HL-60 (cell line): ENCODE measurements at regions not wholly inside any gene's neighbourhood (a gene's known extent, or its start where the extent isn't known, plus 50 kb on each side); places are given as distances from the start of the nearest gene placed in this dataset.

Experiments used
- DNase-seq, 2 experiments: peaks; one replicate each; pipeline ENCODE4 v3.0.0-alpha.2; 2010 to 2020; ENCODE audit warnings: low read depth in 1 of 2, low spot score in 1 of 2
- H3K27ac ChIP-seq: fragments of 250-450 bp; sonication (Bioruptor Pico); replicated peaks from 2 replicates; pipeline ENCODE4 v1.5.1; 2020; ENCODE audit warnings: mild to moderate bottlenecking, moderate library complexity
- H3K27me3 ChIP-seq: fragments of 250-450 bp; sonication (Bioruptor Pico); 2 replicates; pipeline ENCODE4 v1.5.1; 2021; ENCODE audit warnings: mild to moderate bottlenecking, moderate library complexity; ENCODE audit not compliant: insufficient read depth, poor library complexity, severe bottlenecking
- H3K4me3 ChIP-seq: replicated peaks from 2 replicates; pipeline ENCODE4 v1.5.1; 2011; ENCODE audit warnings: mild to moderate bottlenecking, control low read depth, low read length; ENCODE audit not compliant: insufficient read depth
- GABPA ChIP-seq: IDR thresholded peaks from 2 replicates; pipeline ENCODE4 v1.6.1; 2012; ENCODE audit warnings: low read depth
- POLR2AphosphoS5 ChIP-seq: IDR thresholded peaks from 2 replicates; pipeline ENCODE4 v1.6.1; 2012; ENCODE audit warnings: low read depth
- SPI1 ChIP-seq: IDR thresholded peaks from 2 replicates; pipeline ENCODE4 v1.6.1; 2012; ENCODE audit warnings: low read depth, mild to moderate bottlenecking, borderline replicate concordance
- TF ChIP-seq, protein P1 (sequence below): IDR thresholded peaks from one replicate; pipeline ENCODE4 v1.5.1; 2011; ENCODE audit warnings: low read length, control low read depth, inconsistent platforms; ENCODE audit not compliant: insufficient read depth
- TF ChIP-seq, protein P2 (sequence below): IDR thresholded peaks from 2 replicates; pipeline ENCODE4 v1.6.1; 2012; ENCODE audit warnings: low read depth; ENCODE audit not compliant: insufficient replicate concordance

DNA sequence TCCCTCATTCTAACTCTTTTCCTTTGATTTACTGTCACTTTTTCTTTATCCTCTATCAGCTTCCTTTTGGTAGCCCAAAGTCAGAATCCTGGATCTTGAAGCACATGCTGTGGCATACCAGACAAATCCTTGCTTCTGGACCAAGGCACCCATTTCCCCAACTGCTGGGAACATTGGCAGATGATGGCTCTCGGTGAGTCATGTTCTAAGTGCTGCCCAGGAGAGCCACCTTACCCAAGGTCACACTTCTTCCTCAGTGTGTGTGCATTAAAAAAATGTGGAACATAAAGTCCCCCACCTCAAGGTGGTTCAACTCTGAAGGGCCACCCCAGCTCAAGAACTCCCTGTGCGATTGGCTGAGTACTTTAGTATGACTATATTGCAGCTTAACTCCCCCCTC, 141.4 kb upstream of the PUM3 start:
- DNase-seq, result no peak
- Histone ChIP-seq H3K4me3 (no peak overlapping the region), H3K27me3 (no peaks in the 10 kb centered on the region), H3K27ac (no peak overlapping the region)
- no peak for TF ChIP-seq POLR2AphosphoS5
- no peak for TF ChIP-seq SPI1
- TF ChIP-seq, protein P1, sequence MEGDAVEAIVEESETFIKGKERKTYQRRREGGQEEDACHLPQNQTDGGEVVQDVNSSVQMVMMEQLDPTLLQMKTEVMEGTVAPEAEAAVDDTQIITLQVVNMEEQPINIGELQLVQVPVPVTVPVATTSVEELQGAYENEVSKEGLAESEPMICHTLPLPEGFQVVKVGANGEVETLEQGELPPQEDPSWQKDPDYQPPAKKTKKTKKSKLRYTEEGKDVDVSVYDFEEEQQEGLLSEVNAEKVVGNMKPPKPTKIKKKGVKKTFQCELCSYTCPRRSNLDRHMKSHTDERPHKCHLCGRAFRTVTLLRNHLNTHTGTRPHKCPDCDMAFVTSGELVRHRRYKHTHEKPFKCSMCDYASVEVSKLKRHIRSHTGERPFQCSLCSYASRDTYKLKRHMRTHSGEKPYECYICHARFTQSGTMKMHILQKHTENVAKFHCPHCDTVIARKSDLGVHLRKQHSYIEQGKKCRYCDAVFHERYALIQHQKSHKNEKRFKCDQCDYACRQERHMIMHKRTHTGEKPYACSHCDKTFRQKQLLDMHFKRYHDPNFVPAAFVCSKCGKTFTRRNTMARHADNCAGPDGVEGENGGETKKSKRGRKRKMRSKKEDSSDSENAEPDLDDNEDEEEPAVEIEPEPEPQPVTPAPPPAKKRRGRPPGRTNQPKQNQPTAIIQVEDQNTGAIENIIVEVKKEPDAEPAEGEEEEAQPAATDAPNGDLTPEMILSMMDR, result no peak
- TF ChIP-seq GABPA, result no peak
- TF ChIP-seq, protein P2, sequence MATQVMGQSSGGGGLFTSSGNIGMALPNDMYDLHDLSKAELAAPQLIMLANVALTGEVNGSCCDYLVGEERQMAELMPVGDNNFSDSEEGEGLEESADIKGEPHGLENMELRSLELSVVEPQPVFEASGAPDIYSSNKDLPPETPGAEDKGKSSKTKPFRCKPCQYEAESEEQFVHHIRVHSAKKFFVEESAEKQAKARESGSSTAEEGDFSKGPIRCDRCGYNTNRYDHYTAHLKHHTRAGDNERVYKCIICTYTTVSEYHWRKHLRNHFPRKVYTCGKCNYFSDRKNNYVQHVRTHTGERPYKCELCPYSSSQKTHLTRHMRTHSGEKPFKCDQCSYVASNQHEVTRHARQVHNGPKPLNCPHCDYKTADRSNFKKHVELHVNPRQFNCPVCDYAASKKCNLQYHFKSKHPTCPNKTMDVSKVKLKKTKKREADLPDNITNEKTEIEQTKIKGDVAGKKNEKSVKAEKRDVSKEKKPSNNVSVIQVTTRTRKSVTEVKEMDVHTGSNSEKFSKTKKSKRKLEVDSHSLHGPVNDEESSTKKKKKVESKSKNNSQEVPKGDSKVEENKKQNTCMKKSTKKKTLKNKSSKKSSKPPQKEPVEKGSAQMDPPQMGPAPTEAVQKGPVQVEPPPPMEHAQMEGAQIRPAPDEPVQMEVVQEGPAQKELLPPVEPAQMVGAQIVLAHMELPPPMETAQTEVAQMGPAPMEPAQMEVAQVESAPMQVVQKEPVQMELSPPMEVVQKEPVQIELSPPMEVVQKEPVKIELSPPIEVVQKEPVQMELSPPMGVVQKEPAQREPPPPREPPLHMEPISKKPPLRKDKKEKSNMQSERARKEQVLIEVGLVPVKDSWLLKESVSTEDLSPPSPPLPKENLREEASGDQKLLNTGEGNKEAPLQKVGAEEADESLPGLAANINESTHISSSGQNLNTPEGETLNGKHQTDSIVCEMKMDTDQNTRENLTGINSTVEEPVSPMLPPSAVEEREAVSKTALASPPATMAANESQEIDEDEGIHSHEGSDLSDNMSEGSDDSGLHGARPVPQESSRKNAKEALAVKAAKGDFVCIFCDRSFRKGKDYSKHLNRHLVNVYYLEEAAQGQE, result no peak

DNA sequence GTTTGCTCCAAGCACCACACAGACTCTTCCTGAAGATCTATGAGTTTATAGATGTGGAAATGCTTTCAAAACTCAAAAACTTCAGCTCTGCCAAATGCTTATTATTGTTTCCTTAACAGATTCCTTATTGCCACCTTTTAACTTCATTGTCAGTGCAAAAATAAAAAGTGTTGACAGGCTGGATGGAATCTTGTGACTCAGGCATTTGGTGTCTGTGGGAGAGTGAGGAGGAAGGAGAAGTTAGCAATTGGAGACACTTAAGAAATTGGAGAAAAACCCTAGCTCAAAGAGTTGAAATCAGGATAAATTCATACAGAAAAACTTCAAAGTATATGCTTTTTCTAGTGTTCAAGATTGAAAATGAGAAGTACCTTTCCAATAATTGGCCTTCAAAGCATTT, 140.6 kb upstream of the PUM3 start:
- H3K27ac ChIP-seq, result no peak overlapping the region
- TF ChIP-seq POLR2AphosphoS5 (no peak), GABPA (no peak), SPI1 (no peak)
- TF ChIP-seq, protein P2, result no peak
- TF ChIP-seq, protein P1, result no peak
- no peaks in the 10 kb centered on the region for H3K27me3 ChIP-seq
- no peak overlapping the region for H3K4me3 ChIP-seq
- no peak for DNase-seq

DNA sequence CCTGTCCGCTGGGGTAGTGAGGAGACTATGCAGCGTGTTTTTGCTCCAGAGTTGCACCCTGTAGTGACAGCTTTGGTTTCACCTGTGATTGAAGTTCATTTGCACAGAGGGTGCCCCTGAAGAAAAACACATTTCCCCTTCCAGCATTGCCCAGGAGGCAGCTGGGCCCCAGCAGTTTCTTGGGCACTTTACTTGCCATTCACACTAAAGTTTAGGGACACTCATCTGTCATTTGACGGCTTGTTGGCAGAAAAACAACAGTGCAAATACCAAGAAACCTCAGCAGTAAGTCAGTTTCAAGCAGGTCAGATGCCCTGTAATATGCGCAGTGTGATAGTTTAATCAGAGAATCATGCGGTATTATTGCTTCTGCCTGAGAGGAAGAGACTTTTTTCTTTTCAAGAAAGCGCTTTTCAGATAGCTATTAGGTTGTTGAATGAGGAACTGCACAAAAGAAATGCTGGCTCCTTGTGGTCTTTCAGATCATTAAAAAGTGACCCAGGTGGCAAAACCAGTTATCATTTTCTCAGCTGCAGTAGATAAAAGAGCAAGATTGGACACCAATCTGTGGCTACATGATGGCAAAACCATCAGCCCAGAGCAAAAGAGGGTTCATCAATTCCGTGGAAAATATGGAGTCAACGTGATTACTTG, 136.2 kb upstream of the PUM3 start:
- no peak for DNase-seq
- no peaks in the 10 kb centered on the region for H3K27me3 ChIP-seq
- TF ChIP-seq SPI1 (no peak), POLR2AphosphoS5 (no peak), GABPA (no peak)
- TF ChIP-seq, protein P2, result no peak
- TF ChIP-seq, protein P1, result no peak
- H3K4me3 ChIP-seq, result no peak overlapping the region
- H3K27ac ChIP-seq, result no peak overlapping the region
